DMS79 (cell line): ENCODE measurements at regions not wholly inside any gene's neighbourhood (a gene's known extent, or its start where the extent isn't known, plus 50 kb on each side); places are given as distances from the start of the nearest gene placed in this dataset.
"Not testable (repeated sequence)": the region's sequence is repeated elsewhere in the genome, so short reads cannot be mapped to it uniquely, and the experiment has no call there.

Source experiments
- DNase-seq: peaks from one replicate; lab custom pipeline; 2025; lab: John Stamatoyannopoulos, UW

- no peak for DNase-seq
Measured at GRCh38 chr10:89949496-89949895, 248.1 kb downstream of the KIF20B start.

DNA sequence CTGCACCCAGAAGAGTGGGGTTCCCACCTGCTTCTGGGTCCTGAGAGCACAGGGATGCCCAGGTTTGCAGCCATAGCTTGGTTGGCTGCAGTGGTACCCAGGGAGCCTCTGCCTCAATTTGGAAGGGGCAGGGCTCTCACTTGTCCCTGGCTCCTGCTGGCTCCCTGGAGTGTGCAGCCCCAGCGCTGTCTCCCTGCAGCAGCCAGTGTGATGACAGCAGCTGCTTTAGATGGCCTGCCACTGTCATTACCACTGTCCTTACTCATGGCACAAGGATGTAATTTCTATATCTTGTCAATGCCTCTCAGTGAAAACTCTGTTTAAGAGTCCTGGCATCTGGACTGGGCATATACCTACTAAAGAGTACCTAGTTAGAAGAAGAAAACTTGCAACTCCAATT, 250.9 kb downstream of the KIF20B start:
- no peak for DNase-seq

DNA sequence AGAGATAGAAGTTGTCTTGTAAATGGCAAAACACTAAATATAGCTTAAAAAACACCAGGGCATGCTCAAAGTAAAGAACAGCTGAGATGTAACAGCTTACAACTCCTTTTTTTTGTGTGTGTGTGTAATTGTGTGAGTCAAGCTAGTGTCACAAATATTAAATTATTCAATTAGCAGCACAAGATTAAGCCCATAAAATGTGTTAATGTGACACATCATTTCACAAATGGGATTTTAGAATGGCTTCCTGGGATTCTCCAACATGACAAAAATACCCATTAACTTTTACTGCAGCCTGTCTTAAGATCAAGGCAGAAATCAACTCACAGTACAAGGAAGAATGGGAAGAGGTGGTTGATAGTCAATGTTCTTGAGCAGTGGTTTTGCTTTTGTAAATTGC, 251.4 kb downstream of the KIF20B start:
- DNase-seq = no peak

GRCh38 chr10:89954061-89954460, 252.7 kb downstream of the KIF20B start:
- no peak for DNase-seq

- DNase-seq = no peak
Measured at GRCh38 chr10:89954787-89955566, 253.6 kb downstream of the KIF20B start.

DNA sequence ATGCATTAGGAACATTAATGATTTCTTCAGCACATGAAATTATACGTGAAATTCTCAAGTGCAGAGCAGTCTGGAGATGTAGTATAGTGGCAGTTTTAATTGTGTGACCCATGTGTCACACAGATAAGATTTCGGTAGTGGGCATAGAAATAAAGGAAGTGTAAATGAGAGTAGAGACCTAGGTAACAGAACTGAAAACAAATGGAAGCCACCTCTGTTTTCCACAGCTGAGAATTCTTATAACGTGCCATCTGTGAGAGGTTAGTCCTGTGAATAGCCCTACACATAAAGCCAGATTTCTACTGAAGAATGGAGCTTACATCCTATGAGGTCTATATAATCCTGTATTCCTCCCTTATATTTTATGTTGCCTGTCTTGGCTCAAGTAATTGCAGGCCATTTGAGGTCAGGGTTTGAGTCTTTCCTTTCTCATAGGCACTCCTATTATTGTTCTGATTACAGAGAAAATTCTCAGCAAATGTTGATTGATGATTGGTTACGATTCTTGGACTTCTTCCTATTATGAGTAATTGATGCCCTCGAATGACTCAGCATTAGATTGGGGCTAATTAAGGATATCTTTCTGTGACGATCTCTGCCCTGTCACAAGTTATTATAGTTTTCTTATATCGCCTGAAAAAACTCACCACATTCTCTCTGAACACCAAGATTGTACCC, 258.2 kb downstream of the KIF20B start:
- no peak for DNase-seq

DNA sequence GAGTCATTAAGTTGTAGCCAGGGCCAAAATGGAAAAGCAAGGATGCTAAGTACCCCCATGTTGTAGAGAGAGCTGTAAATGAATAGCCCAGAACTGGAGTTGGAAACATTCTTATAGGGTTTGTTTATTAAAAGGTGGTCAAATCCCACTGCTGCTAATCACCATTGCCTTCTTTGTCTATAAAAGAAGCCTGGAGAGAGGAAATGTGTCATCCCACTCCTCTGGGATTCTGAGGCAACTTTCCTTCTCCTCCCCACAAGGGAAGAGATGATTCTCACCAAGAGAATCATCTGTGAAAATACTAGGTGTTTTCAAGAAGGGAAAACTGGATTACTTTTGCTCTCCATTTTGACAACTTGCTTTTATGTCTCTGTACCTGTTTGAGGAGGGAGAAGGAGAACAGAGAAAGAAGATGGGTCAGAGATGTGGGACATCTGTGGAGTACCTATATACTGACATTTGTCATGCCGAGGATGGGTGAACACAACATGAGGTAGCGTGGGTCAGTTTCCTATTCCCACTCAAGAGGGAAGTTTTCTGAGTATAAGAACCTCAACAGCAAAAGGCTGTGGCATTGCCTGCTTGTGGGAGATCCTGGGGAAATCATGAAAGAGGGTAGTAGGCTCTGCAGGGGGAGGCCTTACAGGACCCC, 262.2 kb downstream of the KIF20B start:
- no peak for DNase-seq

DNA sequence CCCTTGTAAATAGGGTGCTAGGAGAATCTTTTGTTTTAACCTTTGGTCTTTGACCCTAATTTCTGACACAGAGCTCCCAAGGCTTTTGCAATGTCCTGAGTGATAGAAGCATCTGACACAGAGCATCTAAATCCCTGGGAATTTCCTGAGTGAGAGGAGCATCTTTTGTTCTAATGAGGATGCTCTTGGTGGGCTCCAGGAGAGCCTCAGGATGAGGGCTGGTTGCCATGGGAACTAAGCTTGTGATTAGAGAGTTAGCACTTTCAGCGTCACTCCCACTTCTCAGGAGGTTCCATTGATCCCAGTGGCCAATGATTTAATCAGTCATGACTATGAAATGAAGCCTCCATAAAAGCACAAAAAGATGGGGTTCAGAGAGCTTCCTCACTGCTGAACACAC, 264.8 kb downstream of the KIF20B start:
- DNase-seq = no peak

DNA sequence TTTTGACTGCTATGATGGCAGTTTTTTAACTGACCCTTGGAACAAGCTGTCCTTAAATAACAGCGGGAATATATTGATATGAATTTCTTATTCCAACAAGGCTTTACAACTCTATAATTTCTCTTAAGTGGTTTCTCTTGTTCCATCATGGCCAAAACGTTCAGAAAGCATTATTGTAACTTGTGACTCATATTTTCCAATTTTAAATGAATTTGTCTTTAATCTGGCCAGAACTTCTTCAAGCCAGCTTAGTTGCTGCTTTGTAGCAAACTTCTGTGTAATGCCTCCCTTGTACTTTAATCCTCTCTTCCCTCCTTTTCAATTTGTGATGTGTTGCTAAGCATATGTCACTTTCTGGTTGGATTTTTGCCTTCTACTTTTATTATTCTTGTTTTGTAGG, 271.9 kb downstream of the KIF20B start:
- no peak for DNase-seq

- no peak for DNase-seq
Measured at GRCh38 chr10:89975071-89975470, 273.7 kb downstream of the KIF20B start.

GRCh38 chr10:89975771-89976170, 274.4 kb downstream of the KIF20B start:
- no peak for DNase-seq

DNA sequence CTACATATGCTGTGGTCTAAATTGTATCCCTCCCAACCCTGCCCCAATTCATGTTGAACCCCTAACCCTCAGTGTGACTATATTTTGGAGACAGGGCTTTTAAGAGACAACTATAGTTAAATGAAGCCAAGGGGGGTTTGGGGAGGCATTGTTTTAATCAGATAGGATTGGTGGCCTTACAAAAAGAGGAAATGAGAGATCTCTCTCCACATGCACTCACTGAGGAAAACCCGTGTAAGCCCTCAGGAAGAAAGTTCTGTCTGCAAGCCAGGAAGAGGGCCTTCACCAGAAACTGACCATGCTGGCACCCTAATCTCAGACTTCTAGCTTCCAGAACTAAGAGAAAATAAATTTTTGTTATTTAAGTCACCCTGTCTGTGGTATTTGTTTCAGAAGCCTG, 276.7 kb downstream of the KIF20B start:
- no peak for DNase-seq

DNA sequence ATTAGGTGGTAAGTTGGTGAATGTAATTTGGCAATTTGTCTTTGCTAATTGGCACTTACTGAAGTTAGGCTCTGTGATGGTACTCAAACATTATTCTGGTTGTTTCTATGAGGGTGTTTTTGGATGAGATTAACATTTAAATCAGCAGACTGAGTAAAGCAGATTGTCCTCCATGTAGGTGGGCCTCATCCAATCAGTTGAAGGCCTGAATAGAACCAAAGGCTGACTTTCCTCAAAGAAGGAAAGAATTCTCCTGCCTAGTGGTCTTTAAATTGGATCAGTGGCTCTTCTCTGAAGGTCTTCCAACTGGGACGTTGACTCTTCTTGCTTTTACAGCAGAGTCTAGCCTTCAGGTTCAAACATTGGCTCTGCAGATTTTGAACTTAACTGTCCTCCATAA, 278.3 kb downstream of the KIF20B start:
- DNase-seq = no peak

- DNase-seq = no peak
Measured at GRCh38 chr10:89980166-89980565, 278.8 kb downstream of the KIF20B start.

DNA sequence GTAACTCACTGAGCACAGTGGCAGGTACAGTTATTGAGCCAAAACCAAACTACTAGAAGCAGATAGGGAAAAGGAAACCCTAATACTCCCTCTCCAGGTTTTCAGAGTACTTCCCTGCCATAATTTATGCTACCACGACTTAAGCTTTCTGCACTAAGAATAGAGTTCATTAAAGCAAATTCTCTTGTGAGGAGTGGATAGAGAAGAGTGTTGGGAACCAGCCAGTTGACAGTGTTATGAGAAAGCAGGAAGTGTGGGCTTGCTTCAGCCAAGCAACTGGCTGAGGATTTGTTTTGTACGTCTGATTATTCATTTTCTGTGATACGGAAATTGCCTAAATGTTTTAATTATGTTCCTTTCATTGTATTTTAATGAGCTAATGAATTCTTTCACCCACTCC, 280.5 kb downstream of the KIF20B start:
- no peak for DNase-seq

- no peak for DNase-seq
Measured at GRCh38 chr10:89985446-89985845, 284.1 kb downstream of the KIF20B start.

- DNase-seq = not testable (repeated sequence)
Measured at GRCh38 chr10:89988361-89988760, 287.0 kb downstream of the KIF20B start.

DNA sequence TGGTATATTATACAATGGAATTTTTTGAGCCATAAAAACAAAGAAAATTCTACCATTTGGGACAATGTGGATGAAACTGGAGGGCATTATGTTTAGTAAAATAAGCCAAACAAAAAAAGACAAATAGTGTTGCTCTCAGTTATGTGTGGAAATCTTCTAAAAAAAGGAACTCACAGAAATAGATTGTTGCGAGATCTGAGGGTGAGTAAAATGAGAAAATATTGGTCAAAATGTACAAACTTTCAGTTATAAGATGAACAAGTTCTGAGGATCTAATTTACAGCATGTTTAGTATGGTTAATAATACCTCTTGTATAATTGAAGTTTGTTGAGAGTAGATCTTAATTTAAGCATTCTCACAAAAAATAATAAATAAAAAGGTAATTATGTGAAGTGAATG, 291.2 kb downstream of the KIF20B start:
- no peak for DNase-seq

DNA sequence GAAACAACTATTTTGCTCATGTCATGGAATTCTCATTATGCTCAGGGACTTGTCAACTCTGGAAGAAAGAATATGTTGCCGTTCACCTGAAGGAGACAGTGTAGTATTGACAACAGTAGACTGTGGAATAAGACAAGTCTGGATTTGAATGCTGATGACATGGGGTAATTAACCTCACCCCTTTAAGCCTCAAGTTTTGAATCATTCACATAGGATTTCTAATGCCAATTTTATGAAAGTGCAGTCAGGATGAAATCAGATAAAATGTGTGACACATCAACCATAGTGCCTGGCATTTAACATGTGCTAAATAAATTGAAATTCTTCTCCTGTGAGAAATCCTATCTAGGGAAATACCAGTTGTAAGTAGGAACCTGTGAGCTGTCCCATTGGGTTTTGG, 305.8 kb downstream of the KIF20B start:
- DNase-seq = no peak

DNA sequence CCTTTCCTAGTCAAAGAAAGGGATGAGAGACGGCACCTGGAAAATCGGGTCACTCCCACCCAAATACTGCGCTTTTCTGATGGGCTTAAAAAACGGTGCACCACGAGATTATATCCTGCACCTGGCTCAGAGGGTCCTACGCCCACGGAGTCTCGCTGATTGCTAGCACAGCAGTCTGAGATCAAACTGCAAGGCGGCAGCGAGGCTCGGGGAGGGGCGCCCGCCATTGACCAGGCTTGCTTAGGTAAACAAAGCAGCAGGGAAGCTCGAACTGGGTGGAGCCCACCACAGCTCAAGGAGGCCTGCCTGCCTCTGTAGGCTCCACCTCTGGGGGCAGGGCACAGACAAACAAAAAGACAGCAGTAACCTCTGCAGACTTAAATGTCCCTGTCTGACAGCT, 309.9 kb downstream of the KIF20B start:
- DNase-seq = not testable (repeated sequence)

DNA sequence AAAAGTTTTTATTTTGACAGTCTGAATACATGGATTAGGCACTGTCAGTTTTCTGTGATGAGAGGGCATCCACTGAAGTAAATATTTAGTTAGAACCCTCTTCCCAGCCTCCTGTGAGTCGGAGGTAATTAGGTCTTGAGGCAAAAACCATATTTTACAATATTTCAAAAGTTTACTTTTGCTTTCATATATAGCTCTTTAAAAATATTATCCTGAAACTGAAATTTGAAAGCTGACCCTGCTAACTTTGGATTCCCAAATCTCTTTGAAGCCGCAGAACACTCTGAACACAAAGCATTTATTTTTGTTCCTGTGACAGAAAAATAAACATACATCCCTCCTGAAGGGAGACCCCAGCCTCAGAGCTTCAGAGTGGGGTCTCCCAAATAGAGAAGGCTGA, 317.4 kb downstream of the KIF20B start:
- no peak for DNase-seq

DNA sequence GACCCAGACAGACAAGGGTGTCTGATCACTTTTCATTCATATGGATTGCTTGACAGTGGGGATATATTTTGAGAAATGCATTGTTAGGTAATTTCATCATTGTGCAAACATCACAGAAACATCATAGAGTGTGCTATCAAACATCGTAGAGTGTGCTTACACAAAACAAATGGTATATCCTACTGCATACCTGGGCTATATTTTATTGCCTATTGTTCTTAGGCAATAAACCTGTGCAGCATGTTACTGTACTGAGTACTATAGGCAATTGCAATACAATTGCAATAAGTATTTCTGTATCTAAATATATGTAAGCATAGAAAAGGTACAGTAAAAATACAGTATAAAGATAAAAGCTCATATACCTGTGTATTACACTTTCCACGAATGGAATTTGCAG, 319.1 kb downstream of the KIF20B start:
- no peak for DNase-seq

GRCh38 chr10:90023950-90024349, 322.6 kb downstream of the KIF20B start:
- DNase-seq = no peak
